Suprapubic skin (tissue), 4 donors: ENCODE measurements at regions not wholly inside any gene's neighbourhood (a gene's known extent, or its start where the extent isn't known, plus 50 kb on each side); places are given as distances from the start of the nearest gene placed in this dataset.

Source experiments
- DNase-seq, 2 donors: peaks; one replicate each; pipeline ENCODE4 v3.0.0-alpha.2; 2019; ENCODE audit warnings: low spot score in 2 of 2
- H3K27ac ChIP-seq: fragments of 200-600 bp; sonication (generic); one replicate; pipeline ENCODE4 v1.5.1; 2019
- H3K27me3 ChIP-seq: fragments of 200-600 bp; sonication (generic); one replicate; pipeline ENCODE4 v1.5.1; 2019
- H3K36me3 ChIP-seq: fragments of 200-600 bp; sonication (generic); one replicate; pipeline ENCODE4 v1.5.1; 2019
- H3K4me1 ChIP-seq: fragments of 200-600 bp; sonication (generic); one replicate; pipeline ENCODE4 v1.5.1; 2019
- H3K4me3 ChIP-seq: fragments of 200-600 bp; sonication (generic); one replicate; pipeline ENCODE4 v1.5.1; 2019; ENCODE audit warnings: mild to moderate bottlenecking
- H3K9me3 ChIP-seq: fragments of 200-600 bp; sonication (generic); one replicate; pipeline ENCODE4 v1.5.1; 2019
- EP300 ChIP-seq: sonication (generic); formaldehyde crosslinking; IDR thresholded peaks from one replicate; pipeline ENCODE4 v1.6.1; 2017; ENCODE audit warnings: antibody characterized with exemption
- POLR2A ChIP-seq, 2 donors: fragments of 450-650 bp; IDR thresholded peaks; one replicate each; pipeline ENCODE4 v1.6.1; 2017; ENCODE audit warnings: antibody characterized with exemption in 2 of 2, mild to moderate bottlenecking in 2 of 2, moderate library complexity in 2 of 2
- POLR2AphosphoS5 ChIP-seq, 3 donors: sonication (generic); formaldehyde crosslinking; IDR thresholded peaks; one replicate each; pipeline ENCODE4 v1.6.1; 2017; ENCODE audit warnings: antibody characterized with exemption in 3 of 3
- WGBS: methylation state at CpG from one replicate; pipeline ENCODE4 v1.1.5; 2018; 5-methylcytosine and 5-hydroxymethylcytosine counted together
- TF ChIP-seq, protein P1 (sequence below), 2 donors: fragments of 200-600 bp in 1 of 2; fragments of 450-650 bp in 1 of 2; sonication (generic) in 1 of 2; IDR thresholded peaks; one replicate each; pipeline ENCODE4 v1.5.1; 2016 to 2019; ENCODE audit warnings: antibody characterized with exemption in 2 of 2, mild to moderate bottlenecking in 1 of 2, moderate library complexity in 1 of 2

DNA sequence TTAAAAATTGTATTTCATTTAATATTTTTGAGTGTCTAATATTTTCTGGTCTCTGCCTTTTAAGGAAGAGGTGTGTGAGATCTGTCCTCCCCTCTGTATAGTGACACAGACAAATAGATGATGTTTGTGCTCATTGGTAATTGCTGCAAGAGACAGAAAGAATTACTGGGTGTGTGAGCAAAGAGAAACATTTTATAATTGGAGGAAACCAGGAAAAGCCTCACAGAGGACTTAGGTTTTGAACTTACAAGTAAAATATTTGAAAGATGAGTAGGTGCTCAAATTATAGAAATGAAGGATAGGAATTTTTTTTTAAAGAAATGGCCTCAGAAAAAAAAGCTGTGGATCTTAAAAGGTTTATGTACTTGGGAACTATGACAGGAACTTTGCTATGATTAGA is 149.8 kb downstream of the SPCS3 start:
- Histone ChIP-seq H3K4me3 (no peak overlapping the region), H3K27ac (no peak overlapping the region), H3K36me3 (no peaks in the 10 kb centered on the region), H3K9me3 (no peaks in the 10 kb centered on the region), H3K4me1 (no peaks in the 10 kb centered on the region), H3K27me3 (no peaks in the 10 kb centered on the region)
- DNase-seq = no peak
- TF ChIP-seq POLR2A (IDR thresholded peaks at IDR 0.05) (no peak), POLR2AphosphoS5 (IDR thresholded peaks at IDR 0.05) (no peak), EP300 (no peak)
- TF ChIP-seq, protein P1, sequence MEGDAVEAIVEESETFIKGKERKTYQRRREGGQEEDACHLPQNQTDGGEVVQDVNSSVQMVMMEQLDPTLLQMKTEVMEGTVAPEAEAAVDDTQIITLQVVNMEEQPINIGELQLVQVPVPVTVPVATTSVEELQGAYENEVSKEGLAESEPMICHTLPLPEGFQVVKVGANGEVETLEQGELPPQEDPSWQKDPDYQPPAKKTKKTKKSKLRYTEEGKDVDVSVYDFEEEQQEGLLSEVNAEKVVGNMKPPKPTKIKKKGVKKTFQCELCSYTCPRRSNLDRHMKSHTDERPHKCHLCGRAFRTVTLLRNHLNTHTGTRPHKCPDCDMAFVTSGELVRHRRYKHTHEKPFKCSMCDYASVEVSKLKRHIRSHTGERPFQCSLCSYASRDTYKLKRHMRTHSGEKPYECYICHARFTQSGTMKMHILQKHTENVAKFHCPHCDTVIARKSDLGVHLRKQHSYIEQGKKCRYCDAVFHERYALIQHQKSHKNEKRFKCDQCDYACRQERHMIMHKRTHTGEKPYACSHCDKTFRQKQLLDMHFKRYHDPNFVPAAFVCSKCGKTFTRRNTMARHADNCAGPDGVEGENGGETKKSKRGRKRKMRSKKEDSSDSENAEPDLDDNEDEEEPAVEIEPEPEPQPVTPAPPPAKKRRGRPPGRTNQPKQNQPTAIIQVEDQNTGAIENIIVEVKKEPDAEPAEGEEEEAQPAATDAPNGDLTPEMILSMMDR (IDR thresholded peaks at IDR 0.05) = no peak

DNA sequence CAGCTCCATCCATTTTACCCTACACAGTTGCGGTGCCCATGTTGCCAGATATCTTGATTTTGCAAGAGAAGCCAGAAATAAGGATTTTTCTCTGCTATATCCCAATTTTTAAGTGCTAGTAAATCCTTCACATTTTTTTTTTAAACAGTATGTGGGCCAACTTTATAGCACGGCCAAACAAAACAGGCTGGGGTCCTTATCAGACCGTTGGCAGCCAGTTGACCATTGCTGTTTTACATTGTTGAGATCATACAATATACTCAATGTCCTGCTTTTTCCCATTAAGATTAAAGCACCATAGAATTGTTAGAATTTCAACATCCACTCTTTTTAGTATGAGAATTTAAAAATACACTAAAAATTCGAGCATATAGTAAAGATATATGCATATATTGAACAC is 150.9 kb downstream of the SPCS3 start:
- no peak overlapping the region for H3K4me3 ChIP-seq
- no peaks in the 10 kb centered on the region for H3K36me3 ChIP-seq
- no peaks in the 10 kb centered on the region for H3K9me3 ChIP-seq
- no peak for DNase-seq
- H3K4me1 ChIP-seq = no peaks in the 10 kb centered on the region
- TF ChIP-seq, protein P1 (IDR thresholded peaks at IDR 0.05) = no peak
- no peak for TF ChIP-seq POLR2A (IDR thresholded peaks at IDR 0.05)
- no peak for TF ChIP-seq EP300
- no peak for TF ChIP-seq POLR2AphosphoS5 (IDR thresholded peaks at IDR 0.05)
- no peaks in the 10 kb centered on the region for H3K27me3 ChIP-seq
- WGBS = 70% methylated on average over 4 of the region's 4 CpGs
- H3K27ac ChIP-seq = no peak overlapping the region

DNA sequence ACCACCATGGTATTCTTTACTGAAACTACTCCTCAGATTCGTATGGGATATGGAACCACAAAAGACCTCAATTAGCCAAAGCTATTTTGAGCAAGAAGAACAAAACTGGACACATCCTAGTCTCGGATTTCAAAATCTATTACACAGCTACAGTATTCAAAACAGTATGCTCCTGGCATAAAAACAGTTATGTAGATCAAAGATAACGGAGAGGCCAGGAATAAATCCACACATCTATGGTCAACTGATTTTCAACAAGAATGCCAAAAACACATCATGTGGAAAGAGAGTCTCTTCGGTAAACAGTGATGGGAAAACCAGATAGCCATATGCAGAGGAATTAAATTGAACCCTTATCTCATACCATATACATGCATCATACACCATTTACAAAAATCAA is 155.3 kb downstream of the SPCS3 start:
- Histone ChIP-seq H3K27me3 (no peaks in the 10 kb centered on the region), H3K36me3 (no peaks in the 10 kb centered on the region), H3K9me3 (no peaks in the 10 kb centered on the region), H3K4me3 (no peak overlapping the region), H3K27ac (no peak overlapping the region), H3K4me1 (no peaks in the 10 kb centered on the region)
- no peak for TF ChIP-seq EP300
- no peak for TF ChIP-seq POLR2A (IDR thresholded peaks at IDR 0.05)
- no peak for TF ChIP-seq POLR2AphosphoS5 (IDR thresholded peaks at IDR 0.05)
- TF ChIP-seq, protein P1 (IDR thresholded peaks at IDR 0.05) = no peak
- 62% methylated on average over 4 of the region's 4 CpGs for WGBS
- DNase-seq = no peak

DNA sequence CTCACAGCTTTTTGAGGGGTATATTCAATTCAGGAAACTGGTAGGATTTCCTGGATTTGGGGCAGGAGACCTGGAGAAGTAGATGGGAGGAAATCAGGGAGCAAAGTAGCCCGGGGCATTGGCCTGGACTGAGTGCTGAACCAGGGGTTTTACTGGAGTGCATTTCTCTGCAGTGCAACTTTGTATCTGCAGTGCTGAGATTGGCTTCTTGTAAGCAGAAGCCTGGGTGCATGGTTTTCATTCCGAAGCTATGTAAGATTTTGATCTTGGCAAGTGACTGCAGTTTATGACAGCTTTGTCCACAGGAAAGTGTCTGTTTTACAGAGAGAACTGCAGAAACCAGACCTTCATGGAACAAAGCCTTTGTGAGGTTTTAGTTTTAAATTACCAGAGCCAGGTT is 158.3 kb downstream of the SPCS3 start:
- no peaks in the 10 kb centered on the region for H3K27me3 ChIP-seq
- H3K4me3 ChIP-seq = no peak overlapping the region
- no peak overlapping the region for H3K27ac ChIP-seq
- H3K9me3 ChIP-seq = no peaks in the 10 kb centered on the region
- no peak for DNase-seq
- H3K36me3 ChIP-seq = no peaks in the 10 kb centered on the region
- H3K4me1 ChIP-seq = no peaks in the 10 kb centered on the region
- 11% methylated on average over 2 of the region's 2 CpGs for WGBS
- no peak for TF ChIP-seq POLR2AphosphoS5 (IDR thresholded peaks at IDR 0.05)
- TF ChIP-seq, protein P1 (IDR thresholded peaks at IDR 0.05) = no peak
- TF ChIP-seq POLR2A (IDR thresholded peaks at IDR 0.05) = no peak
- TF ChIP-seq EP300 = no peak

DNA sequence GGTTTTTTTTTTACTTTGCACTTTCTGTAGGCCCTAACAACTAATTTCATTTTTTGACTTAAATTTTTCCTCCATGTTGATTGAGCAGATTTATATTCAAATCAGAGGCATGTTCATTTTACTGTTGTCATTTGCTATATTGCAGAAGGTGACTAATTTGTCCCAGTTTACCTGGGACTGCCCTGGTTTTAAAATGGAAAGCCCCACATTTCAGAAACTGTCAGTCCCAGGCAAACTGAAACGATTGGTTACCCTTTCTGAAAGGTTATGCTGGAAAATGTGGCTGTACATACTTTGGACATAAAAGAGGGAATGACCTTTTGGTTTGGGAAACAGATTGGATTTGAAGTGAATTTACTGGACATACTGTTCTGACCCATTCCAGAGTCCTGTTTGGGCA is 160.0 kb downstream of the SPCS3 start:
- WGBS = 79% methylated on average over 1 of the region's 1 CpG
- Histone ChIP-seq H3K27me3 (no peaks in the 10 kb centered on the region), H3K36me3 (no peaks in the 10 kb centered on the region), H3K27ac (no peak overlapping the region), H3K4me3 (no peak overlapping the region), H3K9me3 (no peaks in the 10 kb centered on the region), H3K4me1 (no peaks in the 10 kb centered on the region)
- no peak for DNase-seq
- no peak for TF ChIP-seq POLR2A (IDR thresholded peaks at IDR 0.05)
- TF ChIP-seq, protein P1 (IDR thresholded peaks at IDR 0.05) = no peak
- TF ChIP-seq POLR2AphosphoS5 (IDR thresholded peaks at IDR 0.05) = no peak
- no peak for TF ChIP-seq EP300
